Upper lobe of left lung (tissue), 6 donors: ENCODE measurements at regions not wholly inside any gene's neighbourhood (a gene's known extent, or its start where the extent isn't known, plus 50 kb on each side); places are given as distances from the start of the nearest gene placed in this dataset.

ENCODE experiments used
- ATAC-seq, 2 donors: fragments of 200-7000 bp; cut with Tn5 transposase; one replicate each; pipeline ENCODE4 v1.9.1; 2022; ENCODE audit warnings: mild to moderate bottlenecking in 2 of 2, moderate library complexity in 2 of 2; ENCODE audit not compliant: low FRiP score in 2 of 2
- DNase-seq, 2 donors: peaks; one replicate each; pipeline ENCODE4 v3.0.0-alpha.2; 2019 to 2020
- H3K27ac ChIP-seq, 4 donors: fragments of 200-600 bp; sonication (generic); one replicate each; pipeline ENCODE4 v1.5.1; 2016 to 2019
- H3K27me3 ChIP-seq, 4 donors: fragments of 200-600 bp; sonication (generic); one replicate each; pipeline ENCODE4 v1.5.1; 2017 to 2019
- H3K36me3 ChIP-seq, 4 donors: fragments of 200-600 bp; sonication (generic); one replicate each; pipeline ENCODE4 v1.5.1; 2016 to 2019
- H3K4me1 ChIP-seq, 4 donors: fragments of 200-600 bp; sonication (generic); one replicate each; pipeline ENCODE4 v1.5.1; 2018 to 2019
- H3K4me3 ChIP-seq, 4 donors: fragments of 200-600 bp; sonication (generic); one replicate each; pipeline ENCODE4 v1.5.1; 2017 to 2019; ENCODE audit warnings: mild to moderate bottlenecking in 2 of 4, moderate library complexity in 1 of 4
- H3K9me3 ChIP-seq, 4 donors: fragments of 200-600 bp; sonication (generic); one replicate each; pipeline ENCODE4 v1.5.1; 2018 to 2019
- CTCF ChIP-seq, 6 experiments: fragments of 450-650 bp in 4 of 6; fragments of 200-600 bp in 2 of 6; sonication (generic) in 2 of 6; IDR thresholded peaks; one replicate each; pipeline ENCODE4 v1.5.1; 2016 to 2019; ENCODE audit warnings: antibody characterized with exemption in 6 of 6
- EP300 ChIP-seq, 4 donors: sonication (generic); formaldehyde crosslinking; IDR thresholded peaks; one replicate each; pipeline ENCODE4 v1.5.1; 2017; ENCODE audit warnings: antibody characterized with exemption in 4 of 4, control low read depth in 2 of 4
- POLR2A ChIP-seq, 4 donors: fragments of 450-650 bp; IDR thresholded peaks; one replicate each; pipeline ENCODE4 v1.5.1; 2016 to 2017; ENCODE audit warnings: antibody characterized with exemption in 4 of 4, mild to moderate bottlenecking in 2 of 4
- POLR2AphosphoS5 ChIP-seq, 2 donors: sonication (generic); formaldehyde crosslinking; IDR thresholded peaks; one replicate each; pipeline ENCODE4 v1.5.1; 2017; ENCODE audit warnings: antibody characterized with exemption in 2 of 2
- WGBS, 2 donors: methylation state at CpG; one replicate each; pipeline ENCODE4 v1.1.5; 2017 to 2018; 5-methylcytosine and 5-hydroxymethylcytosine counted together
- donor health status: DM: no; HTN: no; CAD: no; lungs with moderate emphysema.
- donor health status: DM: no; HTN: yes; CAD: no; lungs with severe emphysema.

- H3K4me1 ChIP-seq = no peaks in the 10 kb centered on the region
- DNase-seq (no peak), ATAC-seq (no peak)
- H3K4me3 ChIP-seq = no peak overlapping the region
- no peaks in the 10 kb centered on the region for H3K36me3 ChIP-seq
- no peak for TF ChIP-seq POLR2A (IDR thresholded peaks at IDR 0.05)
- no peak for TF ChIP-seq CTCF (IDR thresholded peaks at IDR 0.05)
- no peak for TF ChIP-seq POLR2AphosphoS5 (IDR thresholded peaks at IDR 0.05)
- TF ChIP-seq EP300 (IDR thresholded peaks at IDR 0.05) = no peak
- H3K27me3 ChIP-seq = no peaks in the 10 kb centered on the region
- WGBS, 2 donors = 66 to 85% methylated on average over 4 of the region's 4 CpGs
- H3K9me3 ChIP-seq = no peaks in the 10 kb centered on the region
- no peak overlapping the region for H3K27ac ChIP-seq
These were observed 629.1 kb upstream of the SLC39A10 start for GRCh38 chr2:195027947-195028346.

- 100% methylated on average over 1 of the region's 1 CpG for WGBS, 2 donors
- Histone ChIP-seq H3K4me1 (no peaks in the 10 kb centered on the region), H3K36me3 (no peaks in the 10 kb centered on the region), H3K27ac (no peak overlapping the region), H3K27me3 (no peaks in the 10 kb centered on the region), H3K4me3 (no peak overlapping the region), H3K9me3 (no peaks in the 10 kb centered on the region)
- TF ChIP-seq POLR2A (IDR thresholded peaks at IDR 0.05) = no peak
- no peak for DNase-seq
- ATAC-seq = no peak
These were observed 630.8 kb upstream of the SLC39A10 start for GRCh38 chr2:195026261-195026660.

GRCh38 chr2:195022508-195022830, 634.6 kb upstream of the SLC39A10 start:
- Histone ChIP-seq H3K4me1 (no peaks in the 10 kb centered on the region), H3K27me3 (no peaks in the 10 kb centered on the region), H3K9me3 (no peaks in the 10 kb centered on the region), H3K4me3 (no peak overlapping the region), H3K27ac (no peak overlapping the region), H3K36me3 (no peaks in the 10 kb centered on the region)
- DNase-seq = no peak
- no peak for TF ChIP-seq EP300 (IDR thresholded peaks at IDR 0.05)
- no peak for TF ChIP-seq POLR2A (IDR thresholded peaks at IDR 0.05)
- no peak for TF ChIP-seq CTCF (IDR thresholded peaks at IDR 0.05)
- no peak for TF ChIP-seq POLR2AphosphoS5 (IDR thresholded peaks at IDR 0.05)
- WGBS, 2 donors = 70 to 87% methylated on average over 4 of the region's 4 CpGs
- no peak for ATAC-seq

- 76 to 84% methylated on average over 3 of the region's 3 CpGs for WGBS, 2 donors
- Histone ChIP-seq H3K27me3 (no peaks in the 10 kb centered on the region), H3K4me1 (no peaks in the 10 kb centered on the region), H3K36me3 (no peaks in the 10 kb centered on the region), H3K4me3 (no peak overlapping the region), H3K27ac (no peak overlapping the region), H3K9me3 (no peaks in the 10 kb centered on the region)
- ATAC-seq (no peak), DNase-seq (no peak)
- TF ChIP-seq POLR2AphosphoS5 (IDR thresholded peaks at IDR 0.05) = no peak
- no peak for TF ChIP-seq CTCF (IDR thresholded peaks at IDR 0.05)
- TF ChIP-seq EP300 (IDR thresholded peaks at IDR 0.05) = no peak
- no peak for TF ChIP-seq POLR2A (IDR thresholded peaks at IDR 0.05)
These were observed 635.1 kb upstream of the SLC39A10 start for GRCh38 chr2:195021711-195022507.

GRCh38 chr2:195018462-195018861, 638.6 kb upstream of the SLC39A10 start:
- no peaks in the 10 kb centered on the region for H3K4me1 ChIP-seq
- H3K4me3 ChIP-seq = no peak overlapping the region
- DNase-seq (no peak), ATAC-seq (no peak)
- H3K36me3 ChIP-seq = no peaks in the 10 kb centered on the region
- no peaks in the 10 kb centered on the region for H3K9me3 ChIP-seq
- H3K27ac ChIP-seq = no peak overlapping the region
- TF ChIP-seq EP300 (IDR thresholded peaks at IDR 0.05) (no peak), POLR2A (IDR thresholded peaks at IDR 0.05) (no peak), CTCF (IDR thresholded peaks at IDR 0.05) (no peak), POLR2AphosphoS5 (IDR thresholded peaks at IDR 0.05) (no peak)
- H3K27me3 ChIP-seq = no peaks in the 10 kb centered on the region
